HG02759 (cell line): ENCODE measurements at regions not wholly inside any gene's neighbourhood (a gene's known extent, or its start where the extent isn't known, plus 50 kb on each side); places are given as distances from the start of the nearest gene placed in this dataset.

ENCODE experiments used
- ATAC-seq: cut with Tn5 transposase; IDR thresholded peaks from one replicate; pipeline ENCODE4 v1.9.1; 2021; ENCODE audit warnings: mild to moderate bottlenecking, moderate library complexity; ENCODE audit not compliant: unreplicated experiment

DNA sequence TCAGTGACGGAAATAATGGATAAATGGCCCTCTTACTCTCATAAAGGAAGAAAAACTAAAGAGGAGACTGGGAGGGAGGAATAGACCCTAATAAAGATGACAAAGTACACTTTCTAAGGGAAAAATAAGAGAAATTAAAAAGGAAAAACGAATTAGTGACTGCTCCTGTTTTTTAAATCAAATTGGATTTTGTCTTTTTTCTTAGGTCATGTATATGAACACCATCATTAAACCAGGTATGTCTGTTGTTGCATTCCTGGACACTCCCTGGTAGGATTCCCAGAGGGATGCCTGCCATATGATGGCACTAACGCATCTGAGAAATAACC lies 59.4 kb upstream of the BTN3A2 start:
- ATAC-seq = no peak

DNA sequence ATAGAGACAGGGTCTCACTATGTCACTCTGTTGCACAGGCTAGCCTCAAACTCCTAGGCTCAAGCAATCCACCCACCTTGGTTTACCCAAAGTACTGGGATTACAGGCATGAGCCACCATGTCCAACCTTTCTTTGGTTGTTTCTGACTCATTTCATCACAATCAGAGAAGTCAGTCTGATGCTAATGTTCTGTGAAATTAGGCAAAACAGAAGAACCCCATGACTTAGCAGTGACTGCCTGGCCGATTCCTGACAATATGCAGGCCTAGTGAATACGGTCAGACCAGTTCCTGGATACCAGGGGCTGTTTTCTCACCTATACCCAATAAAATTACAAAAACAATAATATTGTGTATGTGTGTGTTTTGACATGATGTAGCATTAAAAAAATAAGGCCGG lies 58.8 kb upstream of the BTN3A2 start:
- no peak for ATAC-seq

DNA sequence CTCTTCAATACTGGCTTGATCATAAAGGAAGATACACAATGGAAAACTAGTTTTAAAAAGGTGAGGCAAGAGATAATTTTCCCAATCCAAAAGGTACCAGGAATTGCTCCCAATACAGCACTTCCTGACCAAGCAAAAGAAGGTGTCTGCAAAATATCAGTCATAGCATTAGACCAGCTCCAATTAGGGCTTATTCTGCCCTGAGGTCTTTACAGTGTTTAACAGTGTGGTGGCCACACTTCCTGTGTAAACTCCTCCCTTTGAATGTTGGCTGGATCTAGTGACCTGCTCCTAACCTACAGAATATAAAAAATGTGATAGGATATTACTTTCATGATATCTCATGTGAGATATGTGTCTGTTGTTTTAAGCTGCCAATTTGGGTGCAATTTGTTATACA lies 57.1 kb upstream of the BTN3A2 start:
- ATAC-seq = no peak

DNA sequence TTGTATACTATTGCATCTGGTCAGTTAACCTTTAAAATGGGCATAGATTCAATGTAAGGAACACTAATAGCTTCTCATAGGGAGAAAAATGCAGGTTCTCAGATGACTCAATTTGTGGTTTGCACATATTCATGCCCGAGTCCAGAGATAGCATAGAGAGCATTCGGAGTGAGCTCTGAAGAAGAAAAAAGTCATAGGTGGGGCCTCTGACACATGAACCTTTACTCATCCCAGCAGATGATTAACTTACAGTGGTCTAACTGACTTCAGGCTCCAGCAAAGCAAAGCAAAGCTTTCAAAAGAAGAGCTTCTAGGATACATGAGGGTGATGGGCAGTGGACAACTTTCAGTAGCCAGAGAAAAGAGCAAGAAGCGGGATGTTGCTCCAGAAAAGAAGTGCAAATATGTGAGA lies 55.3 kb upstream of the BTN3A2 start:
- ATAC-seq = peak; percentile 42

DNA sequence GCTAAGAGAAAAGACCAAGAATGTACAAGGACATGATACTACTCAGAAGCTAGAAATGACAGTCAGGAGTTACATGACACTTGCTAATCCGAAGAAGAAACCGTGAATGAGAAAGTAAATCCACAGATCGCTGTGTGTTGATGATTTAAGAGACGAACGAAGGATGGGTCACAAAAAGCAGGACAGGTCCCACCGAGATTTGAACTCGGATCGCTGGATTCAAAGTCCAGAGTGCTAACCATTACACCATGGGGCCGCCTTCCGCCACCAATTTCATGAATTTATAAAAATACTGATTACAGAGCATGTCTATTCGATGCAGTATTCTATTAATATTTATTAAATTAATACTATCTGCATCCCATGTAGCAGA lies 54.0 kb upstream of the BTN3A2 start:
- no peak for ATAC-seq

DNA sequence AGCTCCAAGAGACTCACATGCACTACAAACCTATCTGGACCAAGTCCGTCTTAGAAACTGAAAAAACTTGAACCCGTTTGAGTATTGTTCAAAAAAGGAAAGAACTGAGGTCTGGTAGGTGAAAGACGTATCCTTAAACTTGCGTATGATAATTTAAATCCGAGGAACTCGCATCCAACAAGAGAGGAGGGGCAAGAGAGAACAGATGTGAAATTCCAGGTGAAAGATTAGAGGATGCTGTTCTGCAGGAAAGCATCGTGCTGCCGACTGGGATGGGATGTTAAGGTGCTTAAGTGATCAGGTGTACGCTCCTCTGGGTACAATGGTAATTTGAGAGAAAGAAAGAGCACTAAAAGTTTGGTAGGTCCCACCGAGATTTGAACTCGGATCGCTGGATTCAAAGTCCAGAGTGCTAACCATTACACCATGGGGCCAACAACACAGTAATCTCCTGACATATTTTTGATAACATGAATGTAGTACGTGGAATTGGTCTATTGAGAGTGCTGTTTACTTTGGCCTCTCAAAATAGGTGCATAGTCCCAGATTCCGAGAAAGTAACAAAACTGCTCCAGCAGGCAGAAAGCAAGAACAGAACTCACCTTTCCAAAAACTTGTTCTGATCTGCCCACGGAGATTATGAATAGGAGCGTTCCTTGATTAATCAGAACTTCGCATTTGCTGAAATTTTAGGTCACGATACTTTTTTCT lies 53.5 kb upstream of the BTN3A2 start:
- ATAC-seq = peak; percentile 25

DNA sequence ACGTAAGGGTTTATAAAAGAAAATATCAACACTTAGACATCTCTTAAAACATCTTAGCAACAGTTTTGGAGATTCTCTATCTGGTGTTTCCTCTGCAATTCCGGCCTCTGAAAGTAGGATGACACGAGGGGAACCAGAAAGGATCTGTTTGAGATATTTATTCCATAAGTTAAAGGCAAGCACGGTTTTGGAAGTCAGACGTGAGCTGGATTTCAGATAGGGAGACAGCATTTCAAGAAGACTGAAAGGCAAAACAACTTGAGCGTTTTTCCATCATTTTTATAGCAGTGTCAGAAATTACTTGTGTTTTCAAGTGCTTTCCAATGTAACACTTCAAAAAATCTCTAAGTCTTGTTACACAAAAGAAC lies 52.9 kb upstream of the BTN3A2 start:
- no peak for ATAC-seq

DNA sequence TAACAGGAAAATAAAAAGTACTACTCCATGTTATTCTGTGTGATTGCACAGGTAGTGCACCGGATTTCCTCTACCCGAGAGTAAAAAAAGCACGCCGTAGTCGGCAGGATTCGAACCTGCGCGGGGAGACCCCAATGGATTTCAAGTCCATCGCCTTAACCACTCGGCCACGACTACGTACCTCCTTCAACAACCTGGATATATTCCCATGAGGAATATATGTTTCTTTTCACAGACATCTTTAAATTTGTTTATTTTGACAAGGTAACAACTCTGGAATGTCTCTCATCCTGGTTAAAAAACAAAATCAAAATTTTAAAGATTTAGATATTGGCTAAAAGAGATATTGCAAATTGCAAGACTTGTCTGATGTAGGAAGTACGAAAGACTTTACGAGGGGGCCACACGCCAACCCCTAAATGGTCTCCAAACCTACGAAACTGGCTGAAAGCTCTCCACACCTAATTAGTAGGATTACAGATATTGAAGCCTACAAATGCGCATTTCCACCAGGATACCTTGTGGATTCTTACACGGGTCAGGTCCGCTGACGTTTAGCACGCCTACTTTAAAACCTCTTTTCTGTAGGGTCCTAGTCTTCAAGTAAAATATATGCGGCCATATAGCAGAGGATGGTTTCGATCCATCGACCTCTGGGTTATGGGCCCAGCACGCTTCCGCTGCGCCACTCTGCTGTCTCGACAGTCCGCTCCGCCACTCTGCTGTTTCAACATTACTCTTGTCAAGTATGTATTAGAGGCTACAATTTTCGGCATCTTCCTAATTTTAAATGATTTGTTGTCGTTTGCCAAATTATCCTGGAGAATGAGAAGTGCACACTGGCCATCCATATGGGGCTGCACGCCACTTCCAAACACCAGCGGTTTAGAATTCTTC lies 52.2 kb upstream of the BTN3A2 start:
- ATAC-seq = peak; percentile 47
